Activated CD8-positive, alpha-beta memory T cell treated with anti-CD3 and anti-CD28 coated beads, Interleukin-2, amount 50 U/mL, for 24 hours (primary cell): ENCODE measurements at regions not wholly inside any gene's neighbourhood (a gene's known extent, or its start where the extent isn't known, plus 50 kb on each side); places are given as distances from the start of the nearest gene placed in this dataset.

Experiments used
- DNase-seq: peaks from one replicate; pipeline ENCODE4 v3.0.0-alpha.2; 2020; ENCODE audit errors: extremely low read depth

DNA sequence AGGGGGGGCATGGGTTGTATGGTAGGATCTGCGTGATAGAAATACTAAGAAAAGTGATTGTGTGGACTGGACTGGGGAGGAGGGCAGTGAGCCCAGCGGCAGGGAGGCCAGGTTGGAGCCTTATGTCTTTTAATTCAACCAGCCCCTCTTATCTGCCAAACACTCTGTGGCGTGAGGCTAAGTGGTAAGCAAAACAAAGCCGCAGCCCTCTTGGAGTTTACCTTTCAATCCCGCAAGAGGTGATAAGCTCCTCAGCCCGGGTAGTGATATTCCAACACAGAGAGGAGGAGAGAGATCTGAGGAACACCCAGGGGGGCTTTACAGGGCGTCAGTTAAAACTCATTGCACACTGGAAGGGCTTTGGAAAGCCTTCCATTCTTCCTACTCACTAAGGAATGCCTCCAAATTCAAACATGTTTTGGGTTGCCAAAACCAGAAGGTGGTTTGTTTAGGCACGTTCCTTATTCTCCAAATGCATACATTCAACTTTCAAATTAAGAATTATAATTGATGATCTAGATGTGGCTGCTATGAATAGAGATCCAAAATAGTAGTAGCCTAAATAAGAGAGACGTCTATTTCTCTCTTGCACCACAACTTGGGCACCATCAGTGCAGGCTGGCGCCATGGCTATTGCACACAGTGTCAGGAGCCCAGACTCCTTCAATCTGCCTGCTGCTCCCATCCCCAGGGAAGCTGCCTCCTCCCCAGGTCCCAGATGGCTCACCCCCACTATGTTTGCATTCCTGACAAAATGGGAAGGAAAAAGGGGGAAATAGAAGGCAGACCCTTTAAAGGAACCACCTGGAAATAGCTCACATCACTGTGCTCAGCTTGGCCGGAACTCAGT is 75.1 kb upstream of the FSTL4 start:
- DNase-seq: no peak

DNA sequence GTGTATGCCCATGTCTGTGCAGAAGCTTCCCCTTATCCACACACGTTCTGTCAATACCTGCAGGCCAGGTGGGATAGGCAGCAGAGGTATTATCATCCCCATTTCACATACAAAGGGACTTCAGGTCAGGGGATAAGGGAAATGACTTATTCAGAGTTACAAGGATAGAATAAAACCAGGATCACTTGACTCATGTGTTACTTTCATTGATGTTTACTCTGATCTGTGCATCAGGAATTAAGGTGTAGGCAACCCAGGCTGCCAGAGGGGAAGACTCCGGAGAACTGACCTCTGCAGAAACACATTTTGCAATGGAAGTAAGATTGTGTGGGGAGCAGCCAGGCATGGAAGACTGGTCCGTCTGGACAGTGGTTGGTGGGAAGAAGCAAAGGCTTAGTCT is 74.2 kb upstream of the FSTL4 start:
- no peak for DNase-seq

DNA sequence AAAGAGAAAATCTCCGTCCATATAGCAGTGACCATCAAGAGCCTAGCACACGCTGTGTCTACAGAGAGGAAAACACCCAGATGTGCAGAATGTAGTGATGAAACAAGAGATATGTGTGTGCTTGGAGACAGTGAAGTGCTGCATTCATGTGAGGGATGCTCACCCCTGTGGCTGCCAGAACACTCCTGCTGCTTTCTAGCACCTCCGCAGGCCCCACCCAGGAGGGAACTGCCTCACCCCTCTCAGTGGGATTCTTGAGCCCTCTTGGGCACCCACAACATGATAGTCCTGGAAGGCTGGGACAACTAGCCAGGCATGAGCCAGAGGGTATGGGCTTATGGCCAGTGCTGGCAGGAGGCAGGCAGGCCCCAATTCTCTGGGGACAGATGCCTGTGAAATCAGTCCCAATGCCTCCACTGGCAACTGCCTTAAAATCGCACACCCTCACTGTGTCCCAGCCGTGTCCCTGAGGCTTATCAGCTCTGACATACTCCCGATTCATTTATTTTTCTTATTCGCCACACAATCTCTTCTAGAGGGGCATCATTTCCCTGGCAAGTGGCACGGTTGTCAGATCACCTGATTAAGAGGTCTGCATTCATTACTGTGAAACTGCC is 73.2 kb upstream of the FSTL4 start:
- DNase-seq: no peak

DNA sequence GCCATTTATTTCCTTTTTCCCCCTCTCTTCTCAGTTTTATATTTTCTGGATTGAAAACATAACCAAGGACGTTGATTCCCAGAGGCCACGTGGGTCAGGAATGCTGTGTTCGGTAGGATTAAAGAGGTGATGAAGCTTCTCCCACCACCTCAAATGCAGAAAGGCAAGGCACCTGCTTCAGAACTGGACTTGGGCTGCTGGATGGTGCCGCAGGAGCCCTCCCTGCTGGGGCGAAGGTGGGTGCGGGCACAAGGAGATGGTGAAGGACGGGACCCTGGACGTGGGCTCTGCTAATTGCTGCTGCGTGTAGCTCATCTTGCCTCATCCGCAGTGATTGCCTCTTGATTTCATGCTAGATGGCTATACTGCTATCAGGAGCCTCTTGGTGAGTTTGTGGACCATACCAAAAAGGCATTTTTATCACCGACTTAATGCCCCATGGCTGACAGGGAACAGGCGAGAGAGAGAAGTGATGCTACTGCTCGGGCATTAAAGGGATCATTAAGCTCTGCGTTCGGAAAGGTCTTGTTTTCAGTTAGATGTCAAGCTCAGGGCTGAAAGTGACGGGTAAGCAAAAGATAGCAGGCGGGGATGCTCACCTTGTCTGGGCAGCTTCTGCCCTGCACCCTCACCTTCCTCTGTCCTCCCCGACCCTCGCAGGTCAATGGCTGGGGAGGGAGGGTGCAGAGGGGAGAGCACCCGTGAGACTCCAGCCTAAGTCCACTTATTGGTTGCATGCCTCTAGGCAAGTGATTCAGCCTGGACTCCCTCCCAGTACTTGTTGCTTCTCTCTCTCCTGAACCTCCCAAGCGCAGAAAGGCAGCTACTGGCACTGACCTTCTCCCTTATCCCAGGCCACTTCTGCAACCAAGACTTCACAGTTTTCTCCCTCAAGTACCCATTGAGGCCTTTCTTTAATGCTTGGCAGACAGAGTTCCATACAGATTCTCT is 71.6 kb upstream of the FSTL4 start:
- no peak for DNase-seq

DNA sequence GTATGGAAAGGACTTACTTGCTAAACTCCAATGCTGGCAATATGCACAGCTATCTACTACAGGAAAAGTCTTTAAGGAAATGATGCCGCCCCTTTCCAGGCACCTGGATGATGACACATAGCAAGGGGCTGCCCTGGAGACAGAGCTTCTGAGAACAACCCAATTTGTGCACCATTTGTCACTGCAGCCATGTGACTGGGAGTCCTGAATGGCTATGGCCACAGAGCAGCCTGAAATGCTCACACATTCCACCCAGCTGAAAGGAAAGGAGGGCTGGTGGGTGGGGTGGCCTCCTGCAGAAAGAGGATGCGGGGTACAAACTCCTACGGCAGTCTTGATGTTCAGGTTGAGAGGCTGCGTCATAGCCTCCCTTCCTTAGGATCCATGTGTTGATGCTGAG is 70.1 kb upstream of the FSTL4 start:
- DNase-seq: no peak

DNA sequence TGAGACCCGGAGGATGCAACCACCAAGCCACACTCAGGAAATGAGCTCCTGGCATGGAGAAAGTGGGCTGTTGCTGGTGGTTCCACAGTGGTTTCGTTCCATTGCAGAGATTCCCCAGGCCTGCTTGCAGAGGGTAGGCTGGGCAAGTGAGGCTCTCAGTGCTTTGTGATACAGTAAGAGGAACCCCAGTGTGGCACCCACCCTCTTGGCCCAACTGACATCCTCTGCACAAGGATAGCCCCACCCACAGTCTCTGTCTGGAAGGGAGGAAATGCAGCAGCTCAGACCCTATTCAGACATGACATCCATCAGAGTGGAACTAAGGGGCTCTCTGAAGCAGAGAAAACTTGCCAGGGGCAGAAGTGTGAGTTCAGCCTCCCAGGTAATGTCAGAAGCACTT is 69.6 kb upstream of the FSTL4 start:
- no peak for DNase-seq

DNA sequence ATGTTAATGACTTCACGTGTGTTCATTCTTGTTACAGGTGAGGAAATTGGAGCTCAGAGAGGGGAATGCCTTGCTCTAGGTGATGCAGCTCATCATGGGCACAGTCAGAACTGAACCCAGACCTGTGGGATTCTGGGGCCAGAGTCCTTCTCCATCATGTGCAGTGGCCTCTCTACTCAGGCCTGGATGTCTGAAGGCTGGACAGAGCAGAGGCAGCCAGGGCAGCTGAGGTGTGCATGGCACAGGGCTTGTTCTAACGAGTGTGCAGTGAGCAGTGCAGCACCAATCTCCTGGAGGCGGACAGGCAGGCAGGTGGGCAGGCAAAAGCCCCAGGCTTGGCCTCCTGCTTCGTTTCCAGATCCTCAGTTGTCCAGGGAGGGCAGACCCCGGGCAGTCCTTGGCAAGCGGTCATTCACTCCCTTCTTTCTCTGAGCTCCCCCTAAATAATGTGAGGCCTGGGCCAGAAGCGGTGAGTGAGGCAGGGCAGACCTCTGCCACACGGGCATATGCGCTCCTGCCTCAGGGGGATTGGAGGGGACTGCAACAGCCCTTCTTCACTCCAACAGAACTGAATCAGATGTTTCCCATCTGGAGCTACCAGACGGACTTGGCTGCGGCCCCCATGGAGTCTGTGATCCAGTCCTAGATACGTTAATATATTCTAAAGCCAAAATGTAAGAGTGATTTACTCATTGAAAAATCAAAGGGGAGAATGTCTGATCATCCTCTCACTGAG is 68.7 kb upstream of the FSTL4 start:
- no peak for DNase-seq

DNA sequence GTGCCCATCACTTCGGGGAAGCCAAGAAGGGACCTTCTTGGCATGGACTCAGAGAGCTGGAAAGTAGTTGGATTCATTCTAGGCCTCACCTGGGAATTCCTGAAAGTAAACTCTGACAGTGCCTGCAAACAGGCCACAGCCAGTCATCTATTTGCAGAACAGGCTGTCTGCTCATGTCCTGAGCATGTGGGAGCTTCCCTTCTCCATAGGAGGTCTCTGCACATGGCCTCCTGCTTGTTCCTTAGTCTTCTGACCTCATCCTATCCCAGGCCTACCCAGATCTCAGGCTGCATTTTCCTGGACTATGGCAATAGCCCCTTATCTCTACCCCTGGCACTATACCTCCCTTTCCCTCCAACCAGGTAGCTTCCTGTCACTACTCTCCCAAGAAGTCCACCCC is 67.2 kb upstream of the FSTL4 start:
- no peak for DNase-seq

DNA sequence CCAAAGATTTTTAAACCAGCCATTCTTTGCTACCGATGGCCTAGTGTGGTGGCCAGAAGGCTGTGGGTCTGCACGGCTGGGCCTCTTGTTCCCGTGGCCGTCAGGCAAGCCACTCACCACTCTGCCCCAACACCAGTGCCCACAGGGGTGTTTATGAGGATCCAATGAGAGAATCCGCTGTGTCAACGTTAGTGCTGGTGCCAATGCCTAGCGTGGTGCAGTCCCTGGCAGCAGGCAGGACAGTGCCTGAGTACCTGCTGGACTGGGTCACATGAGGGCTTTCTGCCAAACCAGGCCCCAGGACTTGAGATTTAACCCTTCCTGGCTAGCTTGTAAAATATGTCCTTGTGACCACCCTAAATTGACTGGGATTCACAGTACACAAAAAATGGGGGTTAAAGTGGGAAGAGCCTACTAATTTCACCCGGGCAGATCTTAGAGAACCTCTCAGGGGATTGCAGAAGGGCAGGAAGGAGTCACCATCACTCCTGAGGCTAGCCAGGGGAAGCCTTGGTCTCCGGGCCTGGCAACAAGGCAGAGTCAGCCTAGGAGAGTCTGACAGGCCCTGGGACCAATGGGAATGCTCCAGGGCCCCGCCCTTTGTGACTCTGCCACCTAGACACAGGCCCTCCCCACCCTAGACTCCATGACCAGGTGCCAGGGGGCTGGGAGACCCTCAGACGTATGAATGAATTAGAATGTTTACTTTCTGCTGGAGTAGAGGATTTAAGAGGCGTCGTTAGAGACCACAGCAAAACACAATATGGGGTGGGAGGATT is 63.2 kb upstream of the FSTL4 start:
- no peak for DNase-seq

DNA sequence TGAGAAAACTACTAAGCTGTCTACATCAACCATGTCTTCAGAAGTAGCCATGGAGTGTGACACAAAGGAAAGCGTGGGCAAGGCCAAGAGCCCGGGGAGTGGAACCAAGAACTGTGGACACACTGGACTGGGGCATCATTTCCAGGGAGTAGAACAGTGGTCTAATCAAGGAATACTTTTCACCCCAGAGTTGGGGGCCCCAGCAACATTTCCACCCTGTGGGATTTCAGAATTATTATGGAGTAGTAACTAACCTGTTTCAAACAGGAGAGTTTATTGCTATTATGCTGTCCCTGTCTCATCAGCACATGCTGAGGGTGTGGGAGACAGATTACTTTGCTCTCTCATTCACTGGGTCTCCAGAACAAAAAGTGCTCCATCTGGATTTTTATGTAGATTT is 58.0 kb upstream of the FSTL4 start:
- DNase-seq: no peak

DNA sequence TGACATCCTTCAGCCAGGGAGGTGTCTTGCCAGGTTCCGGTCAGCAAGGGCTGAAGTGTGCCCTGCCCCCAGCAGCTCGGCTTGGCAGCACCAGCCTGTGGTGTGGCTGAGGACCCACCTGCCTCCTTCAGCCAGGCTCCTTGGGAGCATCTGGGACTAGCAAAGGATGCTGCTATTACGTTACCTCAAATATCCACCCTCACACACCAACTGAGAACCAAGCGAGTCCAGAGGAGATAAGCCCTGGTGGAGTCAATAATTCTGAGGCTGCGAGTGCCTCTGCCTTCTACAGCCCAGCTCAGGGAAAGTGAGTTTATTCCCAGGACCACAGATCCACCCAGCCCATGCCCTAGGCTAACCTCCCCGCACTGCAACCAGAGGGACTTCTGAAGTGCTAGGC is 57.1 kb upstream of the FSTL4 start:
- DNase-seq: no peak

DNA sequence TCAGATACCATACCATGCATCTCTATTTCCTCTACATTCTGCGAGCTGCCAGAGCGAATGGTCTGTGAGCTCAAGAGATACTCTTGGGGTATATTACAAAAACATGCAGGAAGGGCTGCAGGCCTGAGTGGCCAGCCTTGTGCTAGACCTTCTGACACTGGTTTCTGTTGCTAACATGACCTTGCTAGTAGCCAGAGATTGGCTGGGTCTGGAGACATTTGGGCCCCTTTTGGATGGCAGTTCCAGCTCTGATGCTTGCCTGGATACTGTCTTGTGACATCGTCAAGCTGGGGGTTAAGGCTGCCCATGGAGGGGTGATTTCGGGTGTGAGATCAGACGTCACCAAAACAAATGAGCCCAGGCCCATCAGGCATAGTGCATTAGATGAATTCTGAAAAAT is 56.1 kb upstream of the FSTL4 start:
- DNase-seq: no peak

DNA sequence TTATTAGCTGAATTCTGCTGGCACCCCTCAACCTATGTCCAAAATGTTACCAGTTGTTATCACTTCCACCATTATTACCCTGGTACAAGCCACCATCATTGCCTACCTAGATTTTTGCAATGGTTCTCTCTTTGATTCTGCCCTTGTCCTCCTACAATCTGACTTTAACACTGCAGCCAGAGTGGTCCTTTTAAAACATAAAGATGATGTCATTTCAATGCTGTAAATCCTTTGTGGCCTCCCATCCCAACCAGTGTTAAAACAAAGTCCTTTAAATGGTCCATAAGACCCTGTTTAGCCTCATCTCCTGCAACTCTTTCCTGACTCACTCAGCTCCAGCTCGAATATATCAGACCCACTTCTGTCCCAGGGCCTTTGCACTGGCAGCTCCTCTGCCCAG is 54.9 kb upstream of the FSTL4 start:
- no peak for DNase-seq

DNA sequence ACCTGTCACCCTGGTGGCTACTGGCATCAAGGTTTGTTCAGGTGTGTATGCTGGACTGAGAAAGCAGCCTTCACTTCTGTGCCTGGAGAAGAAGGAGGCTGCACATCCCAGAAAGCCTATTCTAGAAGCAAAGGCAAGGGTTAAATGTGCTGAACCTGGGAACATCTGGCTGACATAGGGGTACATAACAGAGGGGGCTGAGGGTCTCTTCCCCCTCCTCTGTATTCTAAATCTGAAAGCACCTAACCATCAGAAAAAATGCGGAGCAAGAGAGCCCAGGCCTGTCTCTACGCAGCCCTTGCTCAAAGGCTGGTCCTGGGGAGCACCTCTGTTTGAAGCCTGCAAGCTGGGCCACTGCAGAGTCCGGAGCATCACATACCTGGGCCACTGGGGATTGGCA is 53.2 kb upstream of the FSTL4 start:
- DNase-seq: no peak

DNA sequence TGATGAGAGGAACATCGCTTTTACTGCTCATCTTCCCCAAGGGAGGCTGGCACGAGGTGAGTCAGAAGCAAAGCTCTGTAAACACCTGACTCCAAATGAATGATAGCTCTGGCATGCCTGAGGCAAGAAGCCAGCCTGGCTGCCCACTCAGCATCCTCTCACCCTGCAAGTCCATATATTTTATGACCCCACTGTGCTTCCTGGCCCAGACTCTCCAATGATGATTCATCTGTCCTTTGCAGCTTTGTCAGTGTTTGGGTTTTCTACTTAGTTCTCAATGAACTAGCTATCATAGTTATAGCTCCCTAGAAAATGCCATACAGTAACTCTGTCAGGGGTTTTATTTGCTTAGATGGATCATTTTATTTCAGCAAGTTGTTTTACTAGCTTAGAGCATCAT is 52.1 kb upstream of the FSTL4 start:
- no peak for DNase-seq

DNA sequence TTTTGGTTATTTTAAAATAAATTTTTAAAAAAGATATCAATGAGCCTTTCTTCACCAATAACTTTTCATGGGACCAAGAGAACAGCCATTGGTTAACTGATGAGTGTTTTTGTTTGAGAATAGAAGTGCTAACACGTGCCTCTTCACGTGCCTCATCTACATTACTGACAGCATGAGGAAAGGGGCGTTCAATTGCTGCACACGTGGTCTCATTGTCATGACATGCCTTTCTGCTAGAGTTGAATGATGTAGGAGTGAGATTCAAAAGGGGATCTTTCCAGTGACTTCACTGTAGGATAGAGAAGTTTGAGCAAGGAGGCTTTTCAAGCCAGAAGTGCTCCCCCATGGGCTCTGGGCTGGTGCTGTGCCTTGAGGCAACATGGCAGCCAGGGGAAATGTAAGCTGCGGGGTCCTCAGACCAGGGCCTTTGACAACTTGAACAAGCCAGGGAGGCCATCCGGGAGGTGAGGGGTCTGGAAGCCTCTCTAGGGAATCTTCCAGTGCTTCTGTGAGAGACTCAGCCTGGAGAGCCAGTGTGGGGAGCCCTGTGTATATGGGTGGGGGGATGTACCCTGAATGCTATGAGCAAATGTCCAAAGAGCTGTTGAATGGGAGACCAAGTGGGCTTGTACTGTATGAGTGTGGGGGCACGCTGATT is 51.2 kb upstream of the FSTL4 start:
- DNase-seq: no peak

DNA sequence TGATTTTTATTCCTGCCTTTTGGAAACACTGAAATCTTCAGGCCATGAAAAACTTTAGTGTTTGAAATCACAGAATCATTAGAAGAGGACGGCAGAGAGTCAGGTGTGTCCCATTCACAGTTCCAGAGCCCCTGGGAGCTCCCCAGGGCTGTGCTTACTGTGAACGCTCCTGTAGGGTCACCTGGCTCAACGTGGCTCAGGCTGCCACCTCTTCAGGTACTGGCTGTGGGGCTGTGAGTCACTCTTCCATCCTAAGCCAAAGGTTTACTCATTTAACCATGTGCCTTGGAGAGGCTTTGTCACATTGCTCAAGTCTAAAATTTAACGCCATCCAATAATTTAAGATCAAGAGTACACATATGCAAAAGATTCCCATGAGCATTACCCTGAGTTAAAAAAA is 50.2 kb upstream of the FSTL4 start:
- no peak for DNase-seq
